T-cell (primary cell): ENCODE measurements at regions not wholly inside any gene's neighbourhood (a gene's known extent, or its start where the extent isn't known, plus 50 kb on each side); places are given as distances from the start of the nearest gene placed in this dataset.
A peak's percentile ranks its signal among the peaks of the same experiment; 100 is the strongest.

ENCODE experiments used
- ATAC-seq, 4 experiments: fragments of 200-7000 bp in 3 of 4; fragments of 150-1000 bp in 1 of 4; cut with Tn5 transposase; replicated peaks in 1 of 4; 1 replicate in 3 of 4; 2 replicates in 1 of 4; pipeline ENCODE4 v1.10.0; 2021; ENCODE audit warnings: moderate library complexity in 3 of 4, mild to moderate bottlenecking in 2 of 4, moderate number of reproducible peaks in 1 of 4
- CTCF ChIA-PET, 2 donors: fragments of 300-600 bp; sonication (Branson Sonifier 250); formaldehyde crosslinking; loops; one replicate each; lab custom pipeline; 2022; ENCODE audit warnings: antibody characterized with exemption in 2 of 2; lab: Charles Lee
- POLR2A ChIA-PET, 2 donors: fragments of 300-600 bp; sonication (Branson Sonifier 250); formaldehyde crosslinking; loops; one replicate each; lab custom pipeline; 2022; ENCODE audit warnings: antibody characterized with exemption in 2 of 2; lab: Charles Lee
- DNase-seq, 35 experiments: peaks; one replicate each; pipeline versions ENCODE4 v3.0.0 to v3.0.0-alpha.2; 2013 to 2023
- H3K27ac ChIP-seq: one replicate; pipeline ENCODE4 v1.5.1; 2013; ENCODE audit warnings: low read length
- H3K27me3 ChIP-seq, 2 experiments: replicated peaks in 1 of 2; 1 replicate in 1 of 2; 2 replicates in 1 of 2; pipeline versions ENCODE4 v1.6.1 to v1.7.0; 2013; ENCODE audit warnings: low read length in 1 of 2, mixed read lengths in 1 of 2; ENCODE audit not compliant: control insufficient read depth in 2 of 2, insufficient read depth in 2 of 2; ENCODE audit errors: extremely low read depth in 1 of 2
- H3K36me3 ChIP-seq, 2 donors: 1 replicate in 1 of 2; 2 replicates in 1 of 2; pipeline versions ENCODE4 v1.6.1 to v1.7.0; 2013; ENCODE audit warnings: low read length in 1 of 2; ENCODE audit not compliant: control insufficient read depth in 2 of 2, insufficient read depth in 1 of 2; ENCODE audit errors: extremely low read depth in 1 of 2
- H3K4me1 ChIP-seq, 2 experiments: 1 replicate in 1 of 2; 2 replicates in 1 of 2; pipeline versions ENCODE4 v1.6.1 to v1.7.0; 2013; ENCODE audit warnings: low read length in 2 of 2, mixed read lengths in 1 of 2; ENCODE audit not compliant: insufficient read depth in 2 of 2, control insufficient read depth in 1 of 2; ENCODE audit errors: extremely low read depth in 1 of 2
- H3K4me3 ChIP-seq, 2 donors: 1 replicate in 1 of 2; 2 replicates in 1 of 2; pipeline versions ENCODE4 v1.5.1 to v1.7.0; 2013; ENCODE audit warnings: mild to moderate bottlenecking in 2 of 2, low read length in 1 of 2, moderate library complexity in 1 of 2; ENCODE audit not compliant: control insufficient read depth in 1 of 2; ENCODE audit errors: extremely low read depth in 1 of 2
- H3K9me3 ChIP-seq: 2 replicates; pipeline ENCODE4 v1.7.0; 2013
- H3K27ac Mint-ChIP-seq, 2 donors: one replicate each; pipeline ENCODE4 v1.8.0; 2020 to 2021; ENCODE audit warnings: mild to moderate bottlenecking in 2 of 2, mixed read lengths in 2 of 2
- H3K27me3 Mint-ChIP-seq, 2 donors: one replicate each; pipeline ENCODE4 v1.8.0; 2021 to 2022; ENCODE audit warnings: mixed read lengths in 2 of 2
- H3K36me3 Mint-ChIP-seq: one replicate; pipeline ENCODE4 v1.8.0; 2021; ENCODE audit warnings: mixed read lengths
- H3K4me1 Mint-ChIP-seq, 3 donors: one replicate each; pipeline ENCODE4 v1.8.0; 2020 to 2022; ENCODE audit warnings: mixed read lengths in 3 of 3, mild to moderate bottlenecking in 1 of 3
- H3K4me3 Mint-ChIP-seq, 3 donors: one replicate each; pipeline ENCODE4 v1.8.0; 2020 to 2022; ENCODE audit warnings: mild to moderate bottlenecking in 3 of 3, mixed read lengths in 3 of 3, moderate library complexity in 3 of 3
- H3K9me3 Mint-ChIP-seq, 3 donors: one replicate each; pipeline ENCODE4 v1.8.0; 2020 to 2022; ENCODE audit warnings: mixed read lengths in 3 of 3
- WGBS: methylation state at CpG from one replicate; pipeline ENCODE4 v1.1.5; 2013; ENCODE audit warnings: missing lambda C conversion rate; ENCODE audit not compliant: insufficient coverage; 5-methylcytosine and 5-hydroxymethylcytosine counted together

DNA sequence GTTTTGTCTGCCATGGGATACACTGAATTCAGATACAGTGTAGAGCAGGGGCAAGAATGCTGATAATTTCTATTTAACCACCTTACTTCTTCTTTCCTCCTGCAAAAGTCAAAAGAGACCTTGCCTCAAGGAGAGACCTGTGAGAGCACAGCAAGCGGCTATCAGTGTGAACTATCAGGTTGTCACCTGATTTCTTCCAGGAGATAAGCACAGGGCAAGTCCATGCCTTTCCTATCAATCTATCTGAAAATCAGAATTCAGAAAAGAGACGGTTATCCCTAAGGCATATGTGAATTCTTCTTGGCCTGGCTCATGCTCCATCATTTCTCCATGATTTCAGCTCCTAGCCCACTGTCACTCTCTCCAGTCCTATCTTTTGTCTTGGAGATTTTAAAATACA is 128.9 kb upstream of the CCND2 start:
- no peaks in the 10 kb centered on the region for H3K27me3 Mint-ChIP-seq
- WGBS, result 83% methylated on average over 2 of the region's 2 CpGs
- DNase-seq (no peak), ATAC-seq (no peak)
- H3K36me3 Mint-ChIP-seq, result no peaks in the 10 kb centered on the region
- H3K36me3 ChIP-seq, result no peaks in the 10 kb centered on the region
- no peaks in the 10 kb centered on the region for H3K9me3 Mint-ChIP-seq
- H3K9me3 ChIP-seq, result no peaks in the 10 kb centered on the region
- ChIA-PET POLR2A (interaction anchor here in 1 of 2 donors (0.6 kb wide), 1 partner anchor 127 kb away, joined by 3 read pairs; no protein-coding TSS in a partner anchor), CTCF (interaction anchor here in 1 of 2 donors (0.6 to 2.2 kb wide), 2 partner anchors 10 to 37 kb away, joined by 5 to 7 read pairs; no protein-coding TSS in a partner anchor)
- H3K4me3 Mint-ChIP-seq, result no peak overlapping the region
- no peaks in the 10 kb centered on the region for H3K27me3 ChIP-seq
- no peak overlapping the region for H3K4me3 ChIP-seq
- H3K4me1 Mint-ChIP-seq, result peaks cover 55 to 83% (median 61%) of the 10 kb centered on the region in 3 donors
- no peak overlapping the region for H3K27ac ChIP-seq
- peaks cover 10 to 65% of the 10 kb centered on the region in 2 experiments for H3K4me1 ChIP-seq
- H3K27ac Mint-ChIP-seq, result peak overlapping the region; percentile 25 to 29

DNA sequence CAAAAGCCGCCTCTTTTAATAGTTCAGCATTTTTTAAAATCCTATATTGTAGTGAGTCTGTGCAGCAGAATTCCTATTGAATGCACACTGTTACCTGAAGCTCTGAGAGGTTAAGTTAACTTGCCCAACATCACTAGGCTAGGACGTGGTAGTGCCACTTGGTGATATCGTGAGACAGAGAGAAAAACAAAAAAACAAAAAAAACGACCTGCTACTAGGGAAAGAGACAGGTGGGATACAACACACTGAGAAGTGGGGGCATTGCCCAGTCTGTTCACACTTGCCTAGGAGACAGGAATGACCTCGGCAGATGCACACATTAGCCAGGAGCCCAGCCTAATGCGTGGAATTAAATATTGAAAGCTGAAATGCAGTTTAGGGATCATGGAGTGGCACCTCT is 129.7 kb upstream of the CCND2 start:
- Mint-ChIP-seq H3K36me3 (no peaks in the 10 kb centered on the region), H3K9me3 (no peaks in the 10 kb centered on the region), H3K4me3 (peak overlapping the region; percentile 19 to 83 (median 67)), H3K27me3 (no peaks in the 10 kb centered on the region), H3K4me1 (peaks cover 55 to 88% (median 59%) of the 10 kb centered on the region in 3 donors), H3K27ac (peak overlapping the region; percentile 83 to 97)
- peak in 8 of 35 experiments; percentile 8 to 66 (median 26) for DNase-seq
- Histone ChIP-seq H3K36me3 (no peaks in the 10 kb centered on the region), H3K4me1 (peaks cover 13 to 67% of the 10 kb centered on the region in 2 experiments), H3K27ac (peak overlapping the region; percentile 83), H3K9me3 (no peaks in the 10 kb centered on the region), H3K27me3 (no peaks in the 10 kb centered on the region), H3K4me3 (no peak overlapping the region)
- CTCF ChIA-PET, result interaction anchor here in 1 of 2 donors (0.6 to 2.7 kb wide), 7 partner anchors 9 to 379 kb away, joined by 3 to 24 read pairs (median 6); no protein-coding TSS in a partner anchor
- ATAC-seq, result peak; percentile 31 to 58 (median 36)
- 14% methylated on average over 1 of the region's 6 CpGs for WGBS
- POLR2A ChIA-PET, result interaction anchor here in 1 of 2 donors (0.6 kb wide), 2 partner anchors 9 to 128 kb away, joined by 3 to 6 read pairs; no protein-coding TSS in a partner anchor

DNA sequence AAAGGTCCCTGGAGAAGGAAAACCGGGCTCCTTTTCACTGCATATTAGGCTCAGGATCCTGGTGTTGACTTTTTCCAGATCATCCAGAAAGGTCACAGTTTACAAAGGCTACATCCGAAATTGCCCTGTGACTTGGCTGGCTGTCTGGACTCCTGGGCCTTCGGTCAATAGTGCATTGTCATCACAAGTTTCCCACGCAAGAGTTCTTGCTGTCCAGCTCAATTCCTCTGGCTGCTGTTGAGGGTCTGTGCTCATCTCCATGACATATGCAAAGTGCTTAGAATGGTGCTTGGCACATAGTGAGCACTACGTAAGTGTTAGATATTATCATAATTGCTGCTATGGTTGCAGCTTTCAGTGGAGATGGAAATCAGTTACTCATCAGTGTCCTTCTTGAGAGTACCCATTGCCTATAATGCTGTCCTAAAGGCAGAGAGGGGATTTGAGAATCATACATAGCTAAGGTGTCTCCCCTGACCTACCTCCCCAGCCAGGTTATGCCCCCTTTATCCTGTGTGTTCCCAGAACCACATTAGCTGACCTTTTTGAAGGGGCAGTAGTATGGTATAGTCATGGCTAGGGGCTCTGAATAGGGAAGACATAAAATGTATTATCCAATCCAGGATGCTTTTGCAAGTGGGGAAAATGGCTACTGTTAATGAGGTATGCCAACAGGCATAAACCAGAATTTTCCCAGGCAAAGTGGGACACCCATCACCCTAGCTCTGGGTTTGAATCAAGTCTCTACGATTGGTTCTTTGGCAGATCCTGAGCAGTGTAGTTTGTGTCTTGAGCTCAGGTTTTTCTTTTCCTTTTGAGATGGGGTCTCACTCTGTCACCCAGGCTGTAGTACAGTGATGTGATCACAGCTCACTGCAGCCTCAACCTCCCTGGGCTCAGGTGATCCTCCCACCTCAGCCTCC is 132.0 kb upstream of the CCND2 start:
- H3K4me3 ChIP-seq, result no peak overlapping the region
- H3K4me1 ChIP-seq, result peaks cover 13 to 51% of the 10 kb centered on the region in 2 experiments
- peak overlapping the region; percentile 83 for H3K27ac ChIP-seq
- H3K36me3 Mint-ChIP-seq, result no peaks in the 10 kb centered on the region
- H3K4me1 Mint-ChIP-seq, result peaks cover 42 to 71% (median 49%) of the 10 kb centered on the region in 3 donors
- peak overlapping the region; percentile 97 to 99 for H3K27ac Mint-ChIP-seq
- no peaks in the 10 kb centered on the region for H3K36me3 ChIP-seq
- 92% methylated on average over 3 of the region's 6 CpGs for WGBS
- no peaks in the 10 kb centered on the region for H3K9me3 ChIP-seq
- no peak for DNase-seq
- H3K9me3 Mint-ChIP-seq, result no peaks in the 10 kb centered on the region
- no peaks in the 10 kb centered on the region for H3K27me3 Mint-ChIP-seq
- peak overlapping the region in 2 of 3 donors; percentile 83 to 95 for H3K4me3 Mint-ChIP-seq
- POLR2A ChIA-PET, result interaction anchor here in 1 of 2 donors (0.5 kb wide), 1 partner anchor 14 kb away, joined by 5 read pairs; no protein-coding TSS in a partner anchor
- no peaks in the 10 kb centered on the region for H3K27me3 ChIP-seq
- CTCF ChIA-PET, result interaction anchor here (0.6 to 2.7 kb wide), 6 partner anchors 11 to 257 kb away, joined by 3 to 24 read pairs (median 3); no protein-coding TSS in a partner anchor
- ATAC-seq, result no peak

DNA sequence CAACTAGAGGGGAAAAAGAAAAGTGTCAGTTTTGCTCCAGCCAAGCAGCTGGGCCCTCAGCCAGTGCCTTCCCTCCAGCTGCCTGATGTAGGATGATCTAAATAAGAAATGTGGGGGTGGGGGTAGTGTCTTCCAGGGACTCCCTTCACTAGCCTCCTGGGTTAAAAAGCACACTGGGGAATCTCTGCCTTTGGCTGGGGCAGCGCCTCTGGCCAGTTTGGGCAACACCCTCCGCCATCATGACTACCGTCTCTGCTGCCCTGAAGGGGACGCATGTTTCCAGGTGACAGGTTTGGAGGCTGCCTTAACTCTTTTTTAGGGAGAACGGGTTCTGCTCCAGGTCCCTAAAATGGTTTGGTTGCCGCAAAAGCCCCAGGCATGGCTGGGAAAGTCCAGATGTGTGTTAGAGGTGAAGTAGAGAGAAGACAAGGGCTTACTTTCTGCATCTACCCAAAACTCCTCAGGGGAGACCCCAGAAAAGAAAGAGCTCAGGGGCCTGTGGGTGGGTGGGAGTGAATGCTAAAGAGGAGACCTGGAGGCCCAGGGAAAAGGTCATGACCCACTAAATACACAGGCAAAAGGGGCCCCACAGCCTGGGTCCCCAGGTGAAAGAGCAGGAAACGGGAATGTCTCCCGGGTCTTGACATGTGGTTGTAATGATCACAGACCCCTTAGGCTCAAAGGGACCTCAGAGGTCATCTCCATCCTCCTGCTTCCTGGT is 132.8 kb upstream of the CCND2 start:
- ATAC-seq (no peak), DNase-seq (no peak)
- Mint-ChIP-seq H3K27ac (peak overlapping the region; percentile 39 to 73), H3K4me3 (no peak overlapping the region), H3K4me1 (peaks cover 41 to 71% (median 53%) of the 10 kb centered on the region in 3 donors), H3K27me3 (no peaks in the 10 kb centered on the region), H3K9me3 (no peaks in the 10 kb centered on the region), H3K36me3 (no peaks in the 10 kb centered on the region)
- POLR2A ChIA-PET, result interaction anchor here in 1 of 2 donors (0.5 kb wide), 1 partner anchor 14 kb away, joined by 5 read pairs; no protein-coding TSS in a partner anchor
- H3K27ac ChIP-seq, result no peak overlapping the region
- no peaks in the 10 kb centered on the region for H3K27me3 ChIP-seq
- no peaks in the 10 kb centered on the region for H3K9me3 ChIP-seq
- no peaks in the 10 kb centered on the region for H3K36me3 ChIP-seq
- 97% methylated on average over 6 of the region's 8 CpGs for WGBS
- no peak overlapping the region for H3K4me3 ChIP-seq
- peaks cover 13 to 51% of the 10 kb centered on the region in 2 experiments for H3K4me1 ChIP-seq
- CTCF ChIA-PET, result interaction anchor here (0.6 to 1.4 kb wide), 3 partner anchors 24 to 256 kb away, joined by 3 to 5 read pairs (median 4); no protein-coding TSS in a partner anchor

DNA sequence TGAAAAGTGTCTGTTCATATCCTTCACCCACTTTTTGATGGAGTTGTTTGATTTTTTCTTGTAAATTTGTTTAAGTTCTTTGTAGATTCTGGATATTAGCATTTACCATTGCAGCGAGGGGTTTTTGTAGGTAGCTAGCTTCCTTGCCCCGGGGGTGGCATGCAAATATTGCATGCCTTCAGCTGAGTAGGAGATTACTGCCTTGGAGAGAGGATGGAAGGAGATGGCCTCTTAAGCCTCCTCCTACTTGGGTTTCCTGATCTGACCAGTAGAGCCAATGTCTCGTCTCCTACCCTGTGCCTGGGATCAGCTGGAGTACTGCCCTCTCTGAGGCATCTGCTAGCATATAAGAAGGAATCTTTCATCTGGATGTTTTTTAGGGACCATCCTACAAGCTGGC is 134.4 kb upstream of the CCND2 start:
- Mint-ChIP-seq H3K27ac (peak overlapping the region in 1 of 2 donors; percentile 39), H3K4me3 (no peak overlapping the region), H3K4me1 (peaks cover 34 to 59% (median 54%) of the 10 kb centered on the region in 3 donors), H3K27me3 (no peaks in the 10 kb centered on the region), H3K36me3 (no peaks in the 10 kb centered on the region), H3K9me3 (no peaks in the 10 kb centered on the region)
- DNase-seq (no peak), ATAC-seq (no peak)
- no peak overlapping the region for H3K4me3 ChIP-seq
- POLR2A ChIA-PET, result interaction anchor here (0.5 to 0.6 kb wide), 2 partner anchors 18 to 212 kb away, joined by 3 read pairs; no protein-coding TSS in a partner anchor
- WGBS, result 60% methylated on average over 1 of the region's 3 CpGs
- CTCF ChIA-PET, result no interaction called here
- H3K9me3 ChIP-seq, result no peaks in the 10 kb centered on the region
- H3K36me3 ChIP-seq, result no peaks in the 10 kb centered on the region
- no peak overlapping the region for H3K27ac ChIP-seq
- peaks cover 13 to 41% of the 10 kb centered on the region in 2 experiments for H3K4me1 ChIP-seq
- H3K27me3 ChIP-seq, result no peaks in the 10 kb centered on the region
